Suprapubic skin (tissue), 4 donors: ENCODE measurements at regions not wholly inside any gene's neighbourhood (a gene's known extent, or its start where the extent isn't known, plus 50 kb on each side); places are given as distances from the start of the nearest gene placed in this dataset.

Experiments used
- DNase-seq, 2 donors: peaks; one replicate each; pipeline ENCODE4 v3.0.0-alpha.2; 2019; ENCODE audit warnings: low spot score in 2 of 2
- H3K27ac ChIP-seq: fragments of 200-600 bp; sonication (generic); one replicate; pipeline ENCODE4 v1.5.1; 2019
- H3K27me3 ChIP-seq: fragments of 200-600 bp; sonication (generic); one replicate; pipeline ENCODE4 v1.5.1; 2019
- H3K36me3 ChIP-seq: fragments of 200-600 bp; sonication (generic); one replicate; pipeline ENCODE4 v1.5.1; 2019
- H3K4me1 ChIP-seq: fragments of 200-600 bp; sonication (generic); one replicate; pipeline ENCODE4 v1.5.1; 2019
- H3K4me3 ChIP-seq: fragments of 200-600 bp; sonication (generic); one replicate; pipeline ENCODE4 v1.5.1; 2019; ENCODE audit warnings: mild to moderate bottlenecking
- H3K9me3 ChIP-seq: fragments of 200-600 bp; sonication (generic); one replicate; pipeline ENCODE4 v1.5.1; 2019
- CTCF ChIP-seq, 2 donors: fragments of 200-600 bp in 1 of 2; fragments of 450-650 bp in 1 of 2; sonication (generic) in 1 of 2; IDR thresholded peaks; one replicate each; pipeline ENCODE4 v1.5.1; 2016 to 2019; ENCODE audit warnings: antibody characterized with exemption in 2 of 2, mild to moderate bottlenecking in 1 of 2, moderate library complexity in 1 of 2
- EP300 ChIP-seq: sonication (generic); formaldehyde crosslinking; IDR thresholded peaks from one replicate; pipeline ENCODE4 v1.6.1; 2017; ENCODE audit warnings: antibody characterized with exemption
- POLR2A ChIP-seq, 2 donors: fragments of 450-650 bp; IDR thresholded peaks; one replicate each; pipeline ENCODE4 v1.6.1; 2017; ENCODE audit warnings: antibody characterized with exemption in 2 of 2, mild to moderate bottlenecking in 2 of 2, moderate library complexity in 2 of 2
- POLR2AphosphoS5 ChIP-seq, 3 donors: sonication (generic); formaldehyde crosslinking; IDR thresholded peaks; one replicate each; pipeline ENCODE4 v1.6.1; 2017; ENCODE audit warnings: antibody characterized with exemption in 3 of 3
- WGBS: methylation state at CpG from one replicate; pipeline ENCODE4 v1.1.5; 2018; 5-methylcytosine and 5-hydroxymethylcytosine counted together

DNA sequence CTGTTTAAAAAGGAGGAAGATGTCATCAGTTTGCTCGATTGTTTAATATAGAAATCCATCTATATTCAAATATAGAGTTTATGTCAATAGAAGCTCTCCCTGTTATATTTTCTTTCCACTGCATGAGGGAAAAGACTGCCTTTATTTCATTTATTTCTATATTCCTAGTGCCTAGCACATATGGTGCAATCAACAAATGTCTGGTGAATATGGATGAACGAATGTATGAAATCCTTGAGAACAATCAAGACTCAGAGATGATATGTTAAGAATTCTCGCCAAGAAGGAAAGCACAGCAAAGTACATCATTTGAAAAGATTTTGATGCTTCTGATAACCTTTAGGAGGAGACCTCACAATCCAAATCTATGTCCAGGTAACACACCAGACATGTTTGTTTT, 296.0 kb upstream of the LMO3 start:
- TF ChIP-seq CTCF (IDR thresholded peaks at IDR 0.05) (no peak), POLR2A (IDR thresholded peaks at IDR 0.05) (no peak), POLR2AphosphoS5 (IDR thresholded peaks at IDR 0.05) (no peak)
- 84% methylated on average over 3 of the region's 3 CpGs for WGBS
- Histone ChIP-seq H3K4me3 (no peak overlapping the region), H3K4me1 (no peaks in the 10 kb centered on the region), H3K27ac (no peak overlapping the region), H3K36me3 (no peaks in the 10 kb centered on the region), H3K27me3 (no peaks in the 10 kb centered on the region), H3K9me3 (no peaks in the 10 kb centered on the region)
- DNase-seq: no peak

DNA sequence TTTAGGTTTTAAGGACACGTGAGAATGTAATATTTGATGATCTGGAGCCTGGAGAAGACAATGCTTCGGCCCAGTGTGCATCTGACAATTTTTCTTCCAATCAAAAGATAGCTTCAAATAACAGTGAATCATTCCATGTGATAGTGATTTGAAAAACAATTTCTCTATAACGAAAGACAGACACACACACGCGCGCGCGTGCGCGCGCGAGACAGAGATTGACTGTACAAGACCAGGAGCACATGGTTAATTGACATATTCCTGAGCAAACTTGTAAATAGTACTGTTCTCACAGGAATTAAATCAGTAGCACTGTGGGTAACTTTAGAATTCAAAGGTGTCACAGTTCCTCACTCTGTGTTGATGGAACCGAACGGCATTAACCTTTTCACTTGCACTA, 287.5 kb upstream of the LMO3 start:
- Histone ChIP-seq H3K9me3 (no peaks in the 10 kb centered on the region), H3K27me3 (no peaks in the 10 kb centered on the region), H3K36me3 (no peaks in the 10 kb centered on the region), H3K4me1 (no peaks in the 10 kb centered on the region), H3K4me3 (no peak overlapping the region), H3K27ac (no peak overlapping the region)
- DNase-seq: no peak
- TF ChIP-seq POLR2A (IDR thresholded peaks at IDR 0.05): no peak
- no peak for TF ChIP-seq POLR2AphosphoS5 (IDR thresholded peaks at IDR 0.05)
- no peak for TF ChIP-seq CTCF (IDR thresholded peaks at IDR 0.05)
- no peak for TF ChIP-seq EP300
- 66% methylated on average over 14 of the region's 14 CpGs for WGBS

DNA sequence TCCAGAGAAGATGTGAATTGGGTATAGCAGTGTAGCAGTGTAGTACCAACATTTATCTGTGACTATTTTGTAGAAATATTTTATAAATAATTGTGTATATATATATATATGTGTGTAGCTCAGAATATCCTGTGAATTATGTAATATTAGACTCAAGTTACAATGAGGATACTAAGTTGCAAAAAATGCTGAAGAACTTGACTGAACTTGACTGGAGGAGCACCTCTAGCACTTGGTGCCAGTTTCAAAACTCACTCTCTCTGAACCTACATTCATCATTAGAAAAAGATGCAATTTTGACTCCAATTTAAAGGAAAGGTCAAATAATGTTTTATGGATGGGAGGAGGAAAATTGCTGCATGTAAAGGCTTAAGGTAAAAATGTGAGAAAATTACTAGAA, 285.7 kb upstream of the LMO3 start:
- Histone ChIP-seq H3K4me3 (no peak overlapping the region), H3K36me3 (no peaks in the 10 kb centered on the region), H3K9me3 (no peaks in the 10 kb centered on the region), H3K27me3 (no peaks in the 10 kb centered on the region), H3K4me1 (no peaks in the 10 kb centered on the region), H3K27ac (no peak overlapping the region)
- no peak for TF ChIP-seq POLR2A (IDR thresholded peaks at IDR 0.05)
- no peak for TF ChIP-seq POLR2AphosphoS5 (IDR thresholded peaks at IDR 0.05)
- no peak for TF ChIP-seq CTCF (IDR thresholded peaks at IDR 0.05)
- TF ChIP-seq EP300: no peak
- DNase-seq: no peak

DNA sequence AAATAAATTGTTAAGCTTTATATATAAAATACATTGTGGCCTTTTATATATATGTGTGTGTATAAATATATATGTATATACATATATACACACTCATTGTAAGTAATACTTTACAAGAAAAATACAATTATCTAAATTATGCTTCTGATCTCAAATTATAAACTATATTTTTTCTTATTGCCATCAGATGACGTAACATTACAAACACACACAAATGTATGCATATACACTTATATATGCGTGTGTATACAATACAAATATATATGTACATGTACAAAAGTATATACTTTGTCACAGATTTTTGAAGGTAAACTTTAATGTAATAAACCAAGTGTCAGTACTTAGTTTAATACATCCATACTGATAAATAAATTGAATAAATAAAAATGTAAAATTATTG, 278.9 kb upstream of the LMO3 start:
- Histone ChIP-seq H3K4me3 (no peak overlapping the region), H3K36me3 (no peaks in the 10 kb centered on the region), H3K27me3 (no peaks in the 10 kb centered on the region), H3K9me3 (no peaks in the 10 kb centered on the region), H3K27ac (no peak overlapping the region), H3K4me1 (peaks cover 2% of the 10 kb centered on the region)
- no peak for TF ChIP-seq EP300
- 93% methylated on average over 2 of the region's 2 CpGs for WGBS
- DNase-seq: no peak

GRCh38 chr12:16884056-16884455, 278.1 kb upstream of the LMO3 start:
- no peak for TF ChIP-seq POLR2A (IDR thresholded peaks at IDR 0.05)
- H3K4me1 ChIP-seq: peaks cover 2% of the 10 kb centered on the region
- no peaks in the 10 kb centered on the region for H3K9me3 ChIP-seq
- H3K27me3 ChIP-seq: no peaks in the 10 kb centered on the region
- WGBS: 51% methylated on average over 1 of the region's 1 CpG
- H3K36me3 ChIP-seq: no peaks in the 10 kb centered on the region
- no peak for DNase-seq
- no peak overlapping the region for H3K4me3 ChIP-seq
- H3K27ac ChIP-seq: no peak overlapping the region

GRCh38 chr12:16881986-16882570, 276.1 kb upstream of the LMO3 start:
- DNase-seq: no peak
- WGBS: 63% methylated on average over 4 of the region's 4 CpGs
- Histone ChIP-seq H3K4me1 (peaks cover 2% of the 10 kb centered on the region), H3K27ac (no peak overlapping the region), H3K27me3 (no peaks in the 10 kb centered on the region), H3K36me3 (no peaks in the 10 kb centered on the region), H3K9me3 (no peaks in the 10 kb centered on the region), H3K4me3 (no peak overlapping the region)
- TF ChIP-seq EP300 (no peak), POLR2AphosphoS5 (IDR thresholded peaks at IDR 0.05) (no peak), CTCF (IDR thresholded peaks at IDR 0.05) (no peak), POLR2A (IDR thresholded peaks at IDR 0.05) (no peak)
